ENCODE measurements at regions not wholly inside any gene's neighbourhood (a gene's known extent, or its start where the extent isn't known, plus 50 kb on each side); places are given as distances from the start of the nearest gene placed in this dataset.

- H3K27ac Mint-ChIP-seq: no peak overlapping the region
- no peaks in the 10 kb centered on the region for H3K36me3 Mint-ChIP-seq
- H3K4me3 Mint-ChIP-seq: no peak overlapping the region
- ATAC-seq (replicated peaks) (no peak), DNase-seq (no peak)
- peaks cover 16 to 22% of the 10 kb centered on the region in 2 donors for H3K27me3 Mint-ChIP-seq
- H3K9me3 Mint-ChIP-seq: peaks cover 0 to 4% of the 10 kb centered on the region in 2 donors
- H3K4me1 Mint-ChIP-seq: no peaks in the 10 kb centered on the region
These were observed 80.7 kb downstream of the DRD1 start for GRCh38 chr5:175363300-175363699.

DNA sequence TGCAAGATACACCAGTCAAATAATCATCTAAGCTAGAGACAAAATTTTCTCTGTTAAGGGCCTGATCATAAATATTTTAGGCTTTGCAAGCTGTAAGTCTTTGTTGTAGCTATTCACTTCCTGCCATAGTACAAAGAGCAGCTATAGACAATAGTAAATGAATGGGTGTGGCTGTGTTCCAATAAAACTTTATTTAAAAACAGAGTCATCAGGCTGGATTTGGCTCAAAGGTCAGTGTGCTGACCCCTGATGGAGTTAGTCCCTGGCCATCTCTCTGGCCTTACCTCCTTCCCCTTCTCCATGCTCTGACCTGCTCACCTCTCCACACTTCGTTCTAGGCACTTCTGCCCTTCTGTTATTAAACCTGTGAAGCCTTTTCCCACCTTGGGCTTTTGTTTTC is 86.0 kb downstream of the DRD1 start:
- H3K27me3 Mint-ChIP-seq: peaks cover 7 to 12% of the 10 kb centered on the region in 2 donors
- no peak overlapping the region for H3K27ac Mint-ChIP-seq
- no peaks in the 10 kb centered on the region for H3K36me3 Mint-ChIP-seq
- peaks cover 0 to 6% of the 10 kb centered on the region in 2 donors for H3K9me3 Mint-ChIP-seq
- ATAC-seq (replicated peaks) (no peak), DNase-seq (no peak)
- H3K4me3 Mint-ChIP-seq: no peak overlapping the region
- no peaks in the 10 kb centered on the region for H3K4me1 Mint-ChIP-seq

- H3K27me3 Mint-ChIP-seq: peaks cover 0 to 10% of the 10 kb centered on the region in 2 donors
- ATAC-seq (replicated peaks): no peak
These were observed 87.6 kb downstream of the DRD1 start for GRCh38 chr5:175356428-175356827.

DNA sequence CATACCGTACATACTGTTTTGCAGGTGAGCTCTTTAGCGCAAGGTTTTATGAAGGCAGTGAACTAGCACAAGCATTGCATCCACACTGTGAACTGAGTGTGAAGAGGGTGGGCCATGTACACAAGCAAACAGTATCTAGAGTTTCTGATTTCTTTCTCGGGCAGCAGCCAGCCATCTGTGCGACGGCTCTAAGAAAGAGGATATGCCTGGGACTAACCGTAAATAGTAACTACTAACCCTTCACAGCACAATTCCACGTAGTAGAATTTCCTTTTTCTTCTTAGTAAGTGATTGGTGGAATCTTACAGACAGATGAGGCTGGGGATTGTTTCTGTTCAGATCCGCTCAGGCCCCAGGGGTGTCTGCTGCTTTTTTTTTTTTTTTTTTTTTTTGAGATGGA is 89.0 kb downstream of the DRD1 start:
- ATAC-seq (replicated peaks): no peak
- H3K9me3 Mint-ChIP-seq: peaks cover 0 to 4% of the 10 kb centered on the region in 2 donors
- H3K27me3 Mint-ChIP-seq: peaks cover 0 to 12% of the 10 kb centered on the region in 2 donors

More at GRCh38 chr5:175356428-175356827, 87.6 kb downstream of the DRD1 start:
- Mint-ChIP-seq H3K4me1 (no peaks in the 10 kb centered on the region), H3K27ac (no peak overlapping the region), H3K9me3 (peaks cover 0 to 5% of the 10 kb centered on the region in 2 donors), H3K4me3 (no peak overlapping the region), H3K36me3 (no peaks in the 10 kb centered on the region)
- no peak for DNase-seq

GRCh38 chr5:175353926-175354325 is 90.1 kb downstream of the DRD1 start:
- ATAC-seq (replicated peaks) (no peak), DNase-seq (no peak)
- Mint-ChIP-seq H3K27ac (no peak overlapping the region), H3K36me3 (no peaks in the 10 kb centered on the region), H3K4me3 (no peak overlapping the region), H3K4me1 (no peaks in the 10 kb centered on the region), H3K27me3 (peaks cover 0 to 12% of the 10 kb centered on the region in 2 donors), H3K9me3 (peaks cover 0 to 4% of the 10 kb centered on the region in 2 donors)

More for the DNA sequence above, 89.0 kb downstream of the DRD1 start:
- no peak overlapping the region for H3K27ac Mint-ChIP-seq
- no peak for DNase-seq
- H3K4me1 Mint-ChIP-seq: no peaks in the 10 kb centered on the region
- no peak overlapping the region for H3K4me3 Mint-ChIP-seq
- no peaks in the 10 kb centered on the region for H3K36me3 Mint-ChIP-seq

DNA sequence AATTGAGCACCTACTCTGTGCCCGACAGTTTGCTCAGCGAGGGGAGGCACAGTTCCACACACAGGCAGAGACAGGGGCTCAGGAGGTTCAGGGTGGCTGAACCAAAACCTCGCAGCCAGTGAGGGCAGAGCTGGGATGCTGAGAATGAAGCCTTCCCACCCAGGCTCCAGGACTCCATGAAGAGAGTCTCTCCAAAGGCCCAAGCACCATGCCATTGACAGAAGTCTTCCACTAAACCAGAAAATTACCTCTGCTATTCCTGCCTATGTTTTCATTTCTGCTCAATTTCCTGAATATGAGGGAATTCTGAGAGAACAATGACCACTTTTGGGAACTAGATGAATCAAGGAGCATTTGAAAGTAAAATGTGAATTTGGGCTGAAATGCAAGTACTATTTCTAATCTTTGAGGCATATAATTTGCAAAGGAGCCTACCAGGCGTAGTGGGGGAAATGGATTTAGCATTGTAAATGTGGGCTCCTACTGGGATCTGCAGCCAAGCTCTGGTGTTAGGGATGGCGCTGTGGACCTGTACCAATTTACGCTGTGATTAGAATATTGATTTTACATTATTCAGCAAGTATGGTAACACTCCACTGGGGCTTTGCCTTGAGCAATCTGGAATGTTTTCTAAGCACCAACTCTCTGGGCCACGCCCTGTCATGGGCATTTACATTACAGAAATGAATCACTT is 91.9 kb downstream of the DRD1 start:
- H3K9me3 Mint-ChIP-seq: no peaks in the 10 kb centered on the region
- DNase-seq (no peak), ATAC-seq (replicated peaks) (no peak)
- H3K4me3 Mint-ChIP-seq: no peak overlapping the region
- H3K27me3 Mint-ChIP-seq: peaks cover 0 to 12% of the 10 kb centered on the region in 2 donors
- H3K36me3 Mint-ChIP-seq: no peaks in the 10 kb centered on the region
- H3K27ac Mint-ChIP-seq: no peak overlapping the region
- no peaks in the 10 kb centered on the region for H3K4me1 Mint-ChIP-seq

DNA sequence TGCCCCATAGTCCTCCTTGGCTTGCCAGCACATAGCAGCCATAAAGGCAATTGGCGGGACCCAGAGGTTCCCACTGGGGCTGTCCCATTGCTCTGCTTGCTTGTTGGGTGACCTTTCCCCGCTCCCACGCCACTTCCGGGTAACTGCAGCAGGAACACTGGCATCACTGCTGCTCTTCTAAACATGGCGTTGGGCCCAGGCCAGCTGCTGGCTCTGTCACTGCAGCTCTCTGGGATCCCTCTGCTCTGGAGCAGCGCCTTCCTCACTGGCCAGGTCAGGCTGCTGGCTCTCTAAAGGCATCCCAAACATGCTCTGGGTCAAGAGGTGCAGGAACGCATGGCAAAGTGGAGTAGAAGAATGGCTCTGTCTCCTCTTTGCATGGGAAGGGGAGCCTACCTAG is 92.9 kb downstream of the DRD1 start:
- DNase-seq (no peak), ATAC-seq (replicated peaks) (no peak)
- Mint-ChIP-seq H3K9me3 (no peaks in the 10 kb centered on the region), H3K27me3 (peaks cover 0 to 12% of the 10 kb centered on the region in 2 donors), H3K36me3 (no peaks in the 10 kb centered on the region), H3K27ac (no peak overlapping the region), H3K4me1 (no peaks in the 10 kb centered on the region), H3K4me3 (no peak overlapping the region)

GRCh38 chr5:175347931-175348330 is 96.1 kb downstream of the DRD1 start:
- Mint-ChIP-seq H3K27ac (no peak overlapping the region), H3K4me3 (no peak overlapping the region), H3K27me3 (peaks cover 0 to 13% of the 10 kb centered on the region in 2 donors), H3K4me1 (no peaks in the 10 kb centered on the region), H3K9me3 (no peaks in the 10 kb centered on the region), H3K36me3 (no peaks in the 10 kb centered on the region)
- DNase-seq (no peak), ATAC-seq (replicated peaks) (no peak)

DNA sequence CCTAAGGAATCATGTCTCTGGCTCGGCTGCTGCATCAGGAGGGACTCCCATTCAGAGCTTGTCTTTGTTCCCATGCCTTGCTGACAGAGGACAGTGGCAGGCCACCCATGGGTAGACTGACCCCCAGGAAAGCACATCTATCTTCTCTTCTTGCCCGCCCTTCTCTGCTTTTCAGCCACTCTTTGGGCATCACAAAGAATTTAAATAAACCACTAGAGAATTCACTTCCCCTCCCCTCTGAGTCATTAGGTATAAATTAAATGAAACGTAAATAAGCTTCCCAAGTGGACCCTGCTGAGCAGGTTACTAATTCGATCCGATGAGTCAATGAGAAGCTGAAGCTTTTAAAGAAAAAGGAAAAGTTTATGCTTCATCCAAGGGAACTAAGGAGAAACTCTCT is 97.0 kb downstream of the DRD1 start:
- no peaks in the 10 kb centered on the region for H3K4me1 Mint-ChIP-seq
- H3K27ac Mint-ChIP-seq: no peak overlapping the region
- DNase-seq (no peak), ATAC-seq (replicated peaks) (no peak)
- no peak overlapping the region for H3K4me3 Mint-ChIP-seq
- peaks cover 0 to 9% of the 10 kb centered on the region in 2 donors for H3K27me3 Mint-ChIP-seq
- H3K9me3 Mint-ChIP-seq: no peaks in the 10 kb centered on the region
- no peaks in the 10 kb centered on the region for H3K36me3 Mint-ChIP-seq

DNA sequence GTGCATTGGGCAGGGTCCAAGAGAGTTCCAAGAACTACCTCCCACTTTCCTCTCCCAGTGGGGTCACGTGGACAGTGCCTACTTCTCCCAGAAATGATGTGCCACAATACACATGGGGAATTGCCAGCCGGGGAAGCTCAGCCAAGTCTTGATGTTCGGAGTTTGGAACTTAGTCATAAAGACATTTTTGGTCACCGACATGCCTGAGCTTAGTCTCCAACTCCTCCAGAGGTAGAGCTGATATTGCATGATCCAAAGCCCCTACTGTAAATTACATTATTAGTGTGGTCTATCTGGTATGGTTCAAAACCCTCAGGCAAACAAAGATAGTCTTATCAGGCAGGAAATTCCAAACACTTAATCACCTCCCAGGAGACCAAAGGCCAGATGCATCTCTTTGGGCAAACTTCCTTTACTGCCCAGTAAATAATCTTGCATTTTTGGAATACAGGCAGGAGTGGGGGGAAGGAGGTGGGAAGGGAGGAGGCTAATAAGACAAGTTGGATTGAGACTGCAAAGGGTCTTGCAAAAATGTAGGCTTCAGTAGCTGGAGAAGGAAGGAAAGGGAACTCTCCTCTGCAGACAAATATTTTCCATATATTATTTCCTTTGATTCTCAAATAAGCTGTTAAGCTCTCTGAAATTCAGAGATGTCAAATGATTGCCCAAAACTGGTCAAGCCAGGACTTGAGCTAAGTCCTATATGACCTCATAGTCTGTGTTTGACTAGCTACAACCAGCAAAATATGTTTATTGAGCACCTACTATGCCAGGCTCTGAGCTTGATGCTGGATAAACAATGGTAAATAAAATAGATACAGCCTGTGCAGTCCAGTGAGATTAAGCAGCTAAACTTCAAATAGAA is 99.4 kb downstream of the DRD1 start:
- no peak for ATAC-seq (replicated peaks)
- H3K4me3 Mint-ChIP-seq: no peak overlapping the region

GRCh38 chr5:175343308-175343707 is 100.7 kb downstream of the DRD1 start:
- Mint-ChIP-seq H3K27ac (no peak overlapping the region), H3K27me3 (peaks cover 0 to 3% of the 10 kb centered on the region in 2 donors), H3K4me1 (no peaks in the 10 kb centered on the region), H3K36me3 (no peaks in the 10 kb centered on the region), H3K4me3 (no peak overlapping the region), H3K9me3 (no peaks in the 10 kb centered on the region)
- DNase-seq (no peak), ATAC-seq (replicated peaks) (no peak)

More for the DNA sequence above, 99.4 kb downstream of the DRD1 start:
- no peak overlapping the region for H3K27ac Mint-ChIP-seq
- no peaks in the 10 kb centered on the region for H3K36me3 Mint-ChIP-seq
- no peak for DNase-seq
- H3K27me3 Mint-ChIP-seq: peaks cover 0 to 3% of the 10 kb centered on the region in 2 donors
- H3K9me3 Mint-ChIP-seq: no peaks in the 10 kb centered on the region
- no peaks in the 10 kb centered on the region for H3K4me1 Mint-ChIP-seq

DNA sequence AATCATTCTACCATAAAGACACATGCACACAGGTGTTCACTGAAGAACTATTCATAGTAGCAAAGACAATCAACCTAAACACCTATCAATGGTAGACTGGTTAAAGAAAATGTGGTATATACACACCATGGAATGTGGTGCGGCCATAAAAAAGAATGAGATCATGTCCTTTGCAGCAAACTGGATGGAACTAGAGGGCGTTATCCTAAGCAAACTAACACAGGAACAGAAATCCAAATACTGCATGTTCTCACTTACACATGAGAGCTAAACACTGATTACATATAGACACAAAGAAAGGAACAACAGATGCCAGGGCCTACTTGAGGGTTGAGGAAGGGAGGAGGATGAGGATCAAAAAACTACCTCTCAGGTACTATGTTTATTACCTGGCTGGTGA is 103.8 kb downstream of the DRD1 start:
- H3K27me3 Mint-ChIP-seq: peaks cover 0 to 3% of the 10 kb centered on the region in 2 donors
- H3K27ac Mint-ChIP-seq: no peak overlapping the region
- ATAC-seq (replicated peaks): no peak
- DNase-seq: no peak
- H3K4me3 Mint-ChIP-seq: no peak overlapping the region
- H3K36me3 Mint-ChIP-seq: no peaks in the 10 kb centered on the region
- H3K9me3 Mint-ChIP-seq: no peaks in the 10 kb centered on the region
- H3K4me1 Mint-ChIP-seq: no peaks in the 10 kb centered on the region

DNA sequence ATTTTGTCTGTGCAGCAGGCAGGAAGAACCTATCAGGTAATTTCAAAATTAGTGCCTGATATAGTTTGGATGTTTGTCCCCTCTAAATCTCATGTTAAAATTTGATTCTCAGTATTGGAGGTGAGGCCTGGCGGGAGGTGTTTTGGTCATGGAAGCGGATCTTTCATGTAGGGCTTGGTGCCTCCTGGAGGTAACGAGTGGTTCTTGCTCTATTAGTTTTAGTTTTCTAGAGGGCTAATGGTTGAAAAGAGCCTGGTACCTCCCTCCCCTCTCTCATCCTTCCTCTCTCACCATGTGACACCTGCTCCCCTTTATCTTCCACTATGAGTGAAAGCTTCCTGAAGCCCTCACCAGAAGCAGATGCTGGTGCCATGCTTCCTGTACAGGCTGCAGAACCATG is 106.3 kb downstream of the DRD1 start:
- Mint-ChIP-seq H3K4me3 (no peak overlapping the region), H3K27me3 (no peaks in the 10 kb centered on the region), H3K9me3 (no peaks in the 10 kb centered on the region), H3K4me1 (no peaks in the 10 kb centered on the region), H3K36me3 (no peaks in the 10 kb centered on the region), H3K27ac (no peak overlapping the region)
- ATAC-seq (replicated peaks): no peak
- no peak for DNase-seq

- no peak overlapping the region for H3K27ac Mint-ChIP-seq
- no peak for ATAC-seq (replicated peaks)
- no peaks in the 10 kb centered on the region for H3K27me3 Mint-ChIP-seq
- no peaks in the 10 kb centered on the region for H3K9me3 Mint-ChIP-seq
- no peak overlapping the region for H3K4me3 Mint-ChIP-seq
- no peaks in the 10 kb centered on the region for H3K36me3 Mint-ChIP-seq
- H3K4me1 Mint-ChIP-seq: no peaks in the 10 kb centered on the region
- DNase-seq: no peak
These were observed 107.2 kb downstream of the DRD1 start for GRCh38 chr5:175336781-175337180.

GRCh38 chr5:175335691-175336090 is 108.3 kb downstream of the DRD1 start:
- ATAC-seq (replicated peaks) (no peak), DNase-seq (no peak)
- no peak overlapping the region for H3K4me3 Mint-ChIP-seq
- no peak overlapping the region for H3K27ac Mint-ChIP-seq
- no peaks in the 10 kb centered on the region for H3K9me3 Mint-ChIP-seq
- no peaks in the 10 kb centered on the region for H3K27me3 Mint-ChIP-seq
- no peaks in the 10 kb centered on the region for H3K4me1 Mint-ChIP-seq
- H3K36me3 Mint-ChIP-seq: no peaks in the 10 kb centered on the region

Data from stimulated activated naive B cell treated with anti-CD40 and anti-IgM and Interleukin-4, amounts not matched to agents 10 μg/mL and 1 μg/mL and 100 μg/mL, for 72 hours (primary cell).